ENCODE measurements at regions not wholly inside any gene's neighbourhood (a gene's known extent, or its start where the extent isn't known, plus 50 kb on each side); places are given as distances from the start of the nearest gene placed in this dataset.

DNA sequence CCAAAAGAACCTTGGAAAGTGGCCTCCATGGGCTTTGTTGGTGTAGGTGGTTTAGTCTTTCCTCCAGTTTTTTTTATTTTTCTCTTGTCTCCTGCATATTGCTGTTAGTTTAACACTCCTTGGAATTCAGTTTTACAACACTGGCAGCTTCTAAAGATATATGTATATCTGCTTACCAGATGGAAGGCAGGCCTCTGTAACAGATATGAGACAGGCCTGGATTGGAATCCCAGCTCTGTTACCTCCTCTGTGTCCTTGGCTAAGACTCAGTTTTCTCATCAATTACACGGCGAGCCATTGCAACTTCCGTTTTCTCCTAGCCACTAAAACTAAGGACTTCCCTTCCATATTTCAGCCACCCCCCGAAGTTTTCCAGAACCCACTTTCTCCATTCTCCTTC, 133.4 kb upstream of the SMAD1 start:
- no peaks in the 10 kb centered on the region for H3K27me3 ChIP-seq (replicated peaks in 2 of 5; ENCODE audit: control insufficient read depth in 4 of 5, insufficient read depth in 5 of 5, low read length in 4 of 5)
- H3K4me1 ChIP-seq (ENCODE audit: control extremely low read depth in 1 of 4, control insufficient read depth in 4 of 4, insufficient read depth in 4 of 4, low read length in 3 of 4) = no peaks in the 10 kb centered on the region
- H3K36me3 ChIP-seq (ENCODE audit: control insufficient read depth in 4 of 4, insufficient read depth in 4 of 4, low read length in 3 of 4) = no peaks in the 10 kb centered on the region
- ChIA-PET CTCF (no interaction called here), POLR2A (no interaction called here)
- no peak for DNase-seq
- no peak overlapping the region for H3K4me3 ChIP-seq (ENCODE audit: control insufficient read depth in 1 of 7, extremely low read depth in 1 of 7, insufficient read depth in 4 of 7, low read depth in 2 of 7, low read length in 6 of 7)
- WGBS (ENCODE audit: insufficient coverage) = no CpG with 5 or more reads among the region's 4 CpGs
- no peak overlapping the region for H3K27ac ChIP-seq (ENCODE audit: insufficient read depth in 1 of 2, low read depth in 1 of 2, low read length in 2 of 2, poor library complexity in 1 of 2, severe bottlenecking in 2 of 2)
- no peaks in the 10 kb centered on the region for H3K9me3 ChIP-seq (ENCODE audit: control extremely low read depth in 1 of 5, control insufficient read depth in 4 of 5, insufficient read depth in 2 of 5, low read depth in 1 of 5, low read length in 4 of 5)

GRCh38 chr4:145347684-145348083, 134.0 kb upstream of the SMAD1 start:
- Histone ChIP-seq H3K36me3 (ENCODE audit: control insufficient read depth in 4 of 4, insufficient read depth in 4 of 4, low read length in 3 of 4) (no peaks in the 10 kb centered on the region), H3K4me3 (ENCODE audit: control insufficient read depth in 1 of 7, extremely low read depth in 1 of 7, insufficient read depth in 4 of 7, low read depth in 2 of 7, low read length in 6 of 7) (no peak overlapping the region), H3K4me1 (ENCODE audit: control extremely low read depth in 1 of 4, control insufficient read depth in 4 of 4, insufficient read depth in 4 of 4, low read length in 3 of 4) (no peaks in the 10 kb centered on the region), H3K9me3 (ENCODE audit: control extremely low read depth in 1 of 5, control insufficient read depth in 4 of 5, insufficient read depth in 2 of 5, low read depth in 1 of 5, low read length in 4 of 5) (no peaks in the 10 kb centered on the region), H3K27ac (ENCODE audit: insufficient read depth in 1 of 2, low read depth in 1 of 2, low read length in 2 of 2, poor library complexity in 1 of 2, severe bottlenecking in 2 of 2) (no peak overlapping the region), H3K27me3 (replicated peaks in 2 of 5; ENCODE audit: control insufficient read depth in 4 of 5, insufficient read depth in 5 of 5, low read length in 4 of 5) (no peaks in the 10 kb centered on the region)
- CTCF ChIA-PET = no interaction called here
- 58% methylated on average over 2 of the region's 5 CpGs for WGBS (ENCODE audit: insufficient coverage)
- DNase-seq = no peak
- POLR2A ChIA-PET = no interaction called here

DNA sequence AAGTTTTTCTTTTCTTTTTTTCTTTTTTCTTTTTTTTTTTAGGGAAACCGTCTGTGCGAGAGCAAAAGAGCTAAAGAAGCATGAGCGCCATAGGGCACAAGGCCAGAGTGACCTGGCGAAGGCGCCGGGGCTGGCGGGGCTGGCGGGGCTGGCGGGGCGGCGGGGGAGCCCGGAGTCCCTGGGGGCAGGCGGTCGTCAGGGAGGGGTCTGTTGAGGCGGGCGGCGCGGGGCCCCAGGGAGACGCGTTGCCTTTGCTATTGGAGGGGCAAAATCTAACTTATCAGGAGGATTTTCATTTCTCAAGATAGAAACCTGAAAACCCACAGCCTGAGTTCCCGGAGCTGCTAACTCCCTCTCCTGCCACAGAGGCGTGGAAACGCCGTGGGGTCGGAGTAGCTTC, 135.6 kb upstream of the SMAD1 start:
- H3K27me3 ChIP-seq (replicated peaks in 2 of 5; ENCODE audit: control insufficient read depth in 4 of 5, insufficient read depth in 5 of 5, low read length in 4 of 5) = no peaks in the 10 kb centered on the region
- 98% methylated on average over 8 of the region's 25 CpGs for WGBS (ENCODE audit: insufficient coverage)
- no peaks in the 10 kb centered on the region for H3K4me1 ChIP-seq (ENCODE audit: control extremely low read depth in 1 of 4, control insufficient read depth in 4 of 4, insufficient read depth in 4 of 4, low read length in 3 of 4)
- H3K9me3 ChIP-seq (ENCODE audit: control extremely low read depth in 1 of 5, control insufficient read depth in 4 of 5, insufficient read depth in 2 of 5, low read depth in 1 of 5, low read length in 4 of 5) = no peaks in the 10 kb centered on the region
- no peak overlapping the region for H3K27ac ChIP-seq (ENCODE audit: insufficient read depth in 1 of 2, low read depth in 1 of 2, low read length in 2 of 2, poor library complexity in 1 of 2, severe bottlenecking in 2 of 2)
- no peak overlapping the region for H3K4me3 ChIP-seq (ENCODE audit: control insufficient read depth in 1 of 7, extremely low read depth in 1 of 7, insufficient read depth in 4 of 7, low read depth in 2 of 7, low read length in 6 of 7)
- POLR2A ChIA-PET = no interaction called here
- CTCF ChIA-PET = no interaction called here
- DNase-seq = no peak
- H3K36me3 ChIP-seq (ENCODE audit: control insufficient read depth in 4 of 4, insufficient read depth in 4 of 4, low read length in 3 of 4) = no peaks in the 10 kb centered on the region

GRCh38 chr4:145345401-145345800, 136.3 kb upstream of the SMAD1 start:
- no peak overlapping the region for H3K27ac ChIP-seq (ENCODE audit: insufficient read depth in 1 of 2, low read depth in 1 of 2, low read length in 2 of 2, poor library complexity in 1 of 2, severe bottlenecking in 2 of 2)
- DNase-seq = no peak
- no peaks in the 10 kb centered on the region for H3K9me3 ChIP-seq (ENCODE audit: control extremely low read depth in 1 of 5, control insufficient read depth in 4 of 5, insufficient read depth in 2 of 5, low read depth in 1 of 5, low read length in 4 of 5)
- ChIA-PET CTCF (no interaction called here), POLR2A (no interaction called here)
- H3K4me3 ChIP-seq (ENCODE audit: control insufficient read depth in 1 of 7, extremely low read depth in 1 of 7, insufficient read depth in 4 of 7, low read depth in 2 of 7, low read length in 6 of 7) = no peak overlapping the region
- H3K4me1 ChIP-seq (ENCODE audit: control extremely low read depth in 1 of 4, control insufficient read depth in 4 of 4, insufficient read depth in 4 of 4, low read length in 3 of 4) = no peaks in the 10 kb centered on the region
- no peaks in the 10 kb centered on the region for H3K27me3 ChIP-seq (replicated peaks in 2 of 5; ENCODE audit: control insufficient read depth in 4 of 5, insufficient read depth in 5 of 5, low read length in 4 of 5)
- H3K36me3 ChIP-seq (ENCODE audit: control insufficient read depth in 4 of 4, insufficient read depth in 4 of 4, low read length in 3 of 4) = no peaks in the 10 kb centered on the region

GRCh38 chr4:145341381-145341780, 140.3 kb upstream of the SMAD1 start:
- H3K36me3 ChIP-seq (ENCODE audit: control insufficient read depth in 4 of 4, insufficient read depth in 4 of 4, low read length in 3 of 4) = no peaks in the 10 kb centered on the region
- H3K4me1 ChIP-seq (ENCODE audit: control extremely low read depth in 1 of 4, control insufficient read depth in 4 of 4, insufficient read depth in 4 of 4, low read length in 3 of 4) = no peaks in the 10 kb centered on the region
- DNase-seq = no peak
- no peaks in the 10 kb centered on the region for H3K27me3 ChIP-seq (replicated peaks in 2 of 5; ENCODE audit: control insufficient read depth in 4 of 5, insufficient read depth in 5 of 5, low read length in 4 of 5)
- no peak overlapping the region for H3K4me3 ChIP-seq (ENCODE audit: control insufficient read depth in 1 of 7, extremely low read depth in 1 of 7, insufficient read depth in 4 of 7, low read depth in 2 of 7, low read length in 6 of 7)
- ChIA-PET POLR2A (no interaction called here), CTCF (no interaction called here)
- no peaks in the 10 kb centered on the region for H3K9me3 ChIP-seq (ENCODE audit: control extremely low read depth in 1 of 5, control insufficient read depth in 4 of 5, insufficient read depth in 2 of 5, low read depth in 1 of 5, low read length in 4 of 5)
- no CpG with 5 or more reads among the region's 1 CpG for WGBS (ENCODE audit: insufficient coverage)
- no peak overlapping the region for H3K27ac ChIP-seq (ENCODE audit: insufficient read depth in 1 of 2, low read depth in 1 of 2, low read length in 2 of 2, poor library complexity in 1 of 2, severe bottlenecking in 2 of 2)

- Histone ChIP-seq H3K9me3 (ENCODE audit: control extremely low read depth in 1 of 5, control insufficient read depth in 4 of 5, insufficient read depth in 2 of 5, low read depth in 1 of 5, low read length in 4 of 5) (no peaks in the 10 kb centered on the region), H3K27me3 (replicated peaks in 2 of 5; ENCODE audit: control insufficient read depth in 4 of 5, insufficient read depth in 5 of 5, low read length in 4 of 5) (no peaks in the 10 kb centered on the region), H3K4me1 (ENCODE audit: control extremely low read depth in 1 of 4, control insufficient read depth in 4 of 4, insufficient read depth in 4 of 4, low read length in 3 of 4) (no peaks in the 10 kb centered on the region), H3K36me3 (ENCODE audit: control insufficient read depth in 4 of 4, insufficient read depth in 4 of 4, low read length in 3 of 4) (no peaks in the 10 kb centered on the region), H3K4me3 (ENCODE audit: control insufficient read depth in 1 of 7, extremely low read depth in 1 of 7, insufficient read depth in 4 of 7, low read depth in 2 of 7, low read length in 6 of 7) (no peak overlapping the region), H3K27ac (ENCODE audit: insufficient read depth in 1 of 2, low read depth in 1 of 2, low read length in 2 of 2, poor library complexity in 1 of 2, severe bottlenecking in 2 of 2) (no peak overlapping the region)
- POLR2A ChIA-PET = no interaction called here
- CTCF ChIA-PET = no interaction called here
- WGBS (ENCODE audit: insufficient coverage) = 87% methylated on average over 5 of the region's 7 CpGs
- no peak for DNase-seq
Observed at GRCh38 chr4:145340071-145340675, 141.5 kb upstream of the SMAD1 start.

- ChIA-PET POLR2A (no interaction called here), CTCF (no interaction called here)
- Histone ChIP-seq H3K27ac (ENCODE audit: insufficient read depth in 1 of 2, low read depth in 1 of 2, low read length in 2 of 2, poor library complexity in 1 of 2, severe bottlenecking in 2 of 2) (no peak overlapping the region), H3K4me3 (ENCODE audit: control insufficient read depth in 1 of 7, extremely low read depth in 1 of 7, insufficient read depth in 4 of 7, low read depth in 2 of 7, low read length in 6 of 7) (no peak overlapping the region), H3K27me3 (replicated peaks in 2 of 5; ENCODE audit: control insufficient read depth in 4 of 5, insufficient read depth in 5 of 5, low read length in 4 of 5) (no peaks in the 10 kb centered on the region), H3K36me3 (ENCODE audit: control insufficient read depth in 4 of 4, insufficient read depth in 4 of 4, low read length in 3 of 4) (no peaks in the 10 kb centered on the region), H3K9me3 (ENCODE audit: control extremely low read depth in 1 of 5, control insufficient read depth in 4 of 5, insufficient read depth in 2 of 5, low read depth in 1 of 5, low read length in 4 of 5) (no peaks in the 10 kb centered on the region), H3K4me1 (ENCODE audit: control extremely low read depth in 1 of 4, control insufficient read depth in 4 of 4, insufficient read depth in 4 of 4, low read length in 3 of 4) (no peaks in the 10 kb centered on the region)
- no peak for DNase-seq
- WGBS (ENCODE audit: insufficient coverage) = 100% methylated on average over 2 of the region's 3 CpGs
Observed at GRCh38 chr4:145339075-145339725, 142.5 kb upstream of the SMAD1 start.

Data from common myeloid progenitor, CD34-positive (primary cell).